ENCODE measurements at regions not wholly inside any gene's neighbourhood (a gene's known extent, or its start where the extent isn't known, plus 50 kb on each side); places are given as distances from the start of the nearest gene placed in this dataset.
A peak's percentile ranks its signal among the peaks of the same experiment; 100 is the strongest.
"Not testable (repeated sequence)": the region's sequence is repeated elsewhere in the genome, so short reads cannot be mapped to it uniquely, and the experiment has no call there.

DNA sequence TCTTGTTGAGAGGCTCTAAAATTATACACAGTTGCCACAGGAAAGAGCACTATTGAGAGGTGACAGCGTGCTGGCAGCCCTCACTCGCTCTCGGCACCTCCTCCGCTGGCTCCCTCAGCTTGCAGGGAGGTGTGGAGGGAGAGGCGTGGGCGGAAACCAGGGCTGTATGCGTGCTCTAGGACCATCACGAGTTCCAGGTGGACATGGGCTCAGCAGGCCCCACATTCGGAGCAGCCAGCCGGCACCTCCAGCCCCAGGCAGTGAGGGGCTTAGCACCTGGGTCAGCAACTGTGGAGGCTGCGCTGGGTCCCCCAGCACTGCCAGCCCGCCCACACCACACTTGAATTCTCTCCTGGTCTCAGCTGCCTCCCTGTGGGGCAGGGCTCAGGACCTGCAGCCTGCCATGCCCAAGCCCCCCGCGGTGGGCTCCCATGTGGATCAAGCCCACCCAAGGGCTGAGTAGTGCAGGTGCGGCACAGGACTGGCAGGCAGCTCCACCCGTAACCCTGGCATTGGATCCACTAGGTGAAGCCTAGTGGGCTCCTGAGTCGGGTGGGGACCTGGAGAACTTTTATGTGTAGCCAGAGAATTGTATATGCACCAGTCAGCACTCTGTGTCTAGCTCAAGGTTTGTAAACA lies 460.6 kb upstream of the ALCAM start:
- DNase-seq, result no peak

DNA sequence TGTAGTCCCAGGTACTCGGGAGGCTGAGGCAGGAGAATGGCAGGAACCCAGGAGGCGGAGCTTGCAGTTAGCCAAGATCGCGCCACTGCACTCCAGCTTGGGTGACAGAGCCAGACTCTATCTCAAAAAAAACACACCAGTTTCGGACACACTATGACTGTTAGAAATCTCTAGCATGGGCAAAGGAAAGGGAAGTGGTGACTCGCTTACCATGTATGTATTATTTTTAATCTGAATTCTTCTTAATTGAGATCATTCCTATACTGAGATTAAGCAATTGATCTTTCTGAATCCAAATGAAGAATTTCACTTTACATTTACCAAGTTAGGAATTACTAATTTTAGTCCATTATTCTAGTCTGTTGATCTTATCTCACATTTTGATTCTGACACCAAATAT lies 459.2 kb upstream of the ALCAM start:
- DNase-seq, result peak; percentile 87

DNA sequence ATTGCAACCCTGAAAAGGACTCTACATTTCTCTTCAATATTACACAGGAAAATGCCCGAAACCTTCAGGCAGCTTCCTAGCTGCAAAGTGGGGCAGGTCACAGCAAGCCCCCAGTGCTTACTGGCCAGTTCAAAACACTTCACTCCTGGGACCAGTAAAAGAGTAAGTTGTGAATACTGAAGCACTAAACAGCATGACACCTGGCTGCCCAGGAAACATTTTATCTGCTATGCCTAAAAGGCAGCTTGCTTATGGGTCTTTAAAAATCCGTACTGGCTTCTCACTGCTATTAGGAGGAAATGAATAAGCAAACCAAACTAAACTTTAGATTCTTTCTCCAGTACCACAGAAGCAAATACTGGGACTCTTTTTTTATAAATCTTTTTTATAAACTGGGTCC lies 457.9 kb upstream of the ALCAM start:
- DNase-seq, result no peak

DNA sequence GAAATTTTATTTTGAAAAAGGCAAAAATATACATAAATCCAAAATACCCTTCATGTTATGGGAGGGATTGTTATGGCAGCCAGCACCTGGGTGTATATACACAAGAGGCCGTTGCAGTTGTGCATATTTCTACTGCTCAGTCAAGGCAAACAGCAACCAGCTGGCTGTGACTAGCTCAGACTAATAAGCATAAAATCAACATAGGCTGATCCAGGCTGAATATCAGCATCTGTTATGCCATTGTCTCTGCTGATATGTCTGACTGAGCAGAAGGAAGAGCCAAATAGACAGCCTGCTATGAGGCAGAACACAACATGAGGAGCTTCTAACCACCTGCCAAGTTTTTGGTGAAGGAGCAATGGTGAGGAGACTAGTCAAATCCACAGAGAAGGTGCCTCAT lies 457.5 kb upstream of the ALCAM start:
- DNase-seq, result peak; percentile 74

DNA sequence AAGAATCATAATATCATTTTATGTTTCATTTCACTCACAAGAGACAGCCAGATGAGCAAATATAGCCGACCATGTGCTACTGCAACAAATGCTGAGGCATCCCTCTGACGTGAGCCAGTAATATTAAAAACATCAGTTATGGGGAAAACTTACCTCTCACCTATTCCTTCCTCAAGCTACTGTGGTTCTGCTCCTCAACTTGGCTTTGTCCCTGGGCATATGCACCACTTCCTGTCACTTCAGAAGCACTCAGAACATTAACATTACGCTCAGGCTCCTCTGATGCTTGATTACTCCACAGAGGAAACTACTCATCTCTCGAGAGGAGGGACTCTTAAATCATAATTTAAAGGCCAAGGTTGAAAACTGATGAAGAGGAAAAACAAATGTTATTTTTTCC lies 457.0 kb upstream of the ALCAM start:
- DNase-seq, result peak; percentile 25

DNA sequence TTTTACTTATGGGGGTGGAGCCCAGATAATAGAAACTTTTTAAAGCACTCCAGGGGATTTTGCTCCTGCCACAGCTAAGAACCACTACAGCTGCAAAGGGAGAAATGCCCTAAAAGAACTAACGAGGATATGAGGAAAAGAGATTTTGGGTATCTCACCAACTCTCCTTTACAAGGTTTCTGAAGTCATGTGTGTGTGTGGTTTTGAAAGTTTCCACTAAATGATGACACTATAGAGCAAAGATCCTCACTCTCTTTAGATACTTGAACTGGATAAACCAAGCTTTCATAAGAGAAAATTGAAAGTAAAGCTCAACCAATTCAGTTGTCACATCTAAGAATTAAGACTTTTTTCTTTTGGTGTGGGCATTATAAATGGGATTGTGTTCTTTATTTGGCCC lies 455.3 kb upstream of the ALCAM start:
- DNase-seq, result no peak

DNA sequence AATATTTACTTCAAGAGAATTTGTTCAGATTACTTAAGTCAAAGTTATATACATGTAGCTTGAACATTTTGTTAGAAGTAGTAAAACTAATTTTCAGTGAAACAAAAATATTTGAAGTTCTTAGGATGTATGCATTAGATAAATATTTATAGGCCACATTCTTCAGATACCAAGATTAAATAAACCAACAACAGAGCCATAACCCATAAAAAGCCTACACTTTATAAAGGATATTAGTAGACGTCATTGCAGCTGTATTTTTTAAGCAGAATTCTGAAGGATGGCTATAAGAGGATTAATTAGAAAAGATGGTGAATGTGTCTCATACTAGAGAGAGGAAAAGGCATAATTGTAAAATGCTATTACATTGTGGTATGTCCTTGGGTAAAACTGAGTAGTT lies 449.7 kb upstream of the ALCAM start:
- DNase-seq, result no peak

DNA sequence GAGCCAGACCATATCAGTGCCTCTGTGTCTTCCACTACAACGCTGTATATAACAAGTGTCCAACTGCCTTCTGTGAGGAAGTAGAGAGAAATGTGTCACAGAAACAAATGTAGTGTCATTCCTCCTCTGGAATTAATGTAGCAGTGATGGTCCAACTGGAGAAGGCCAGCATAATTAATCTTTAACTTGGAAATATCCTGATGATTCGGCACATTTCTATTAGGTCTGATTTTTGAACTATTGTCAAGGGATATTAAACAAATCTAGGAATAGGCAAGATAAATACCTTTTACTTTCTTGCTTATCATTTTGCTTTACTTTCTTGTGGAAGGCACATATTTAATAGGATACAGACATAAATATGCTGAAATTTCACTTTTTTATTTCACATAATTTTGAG lies 446.2 kb upstream of the ALCAM start:
- DNase-seq, result no peak

DNA sequence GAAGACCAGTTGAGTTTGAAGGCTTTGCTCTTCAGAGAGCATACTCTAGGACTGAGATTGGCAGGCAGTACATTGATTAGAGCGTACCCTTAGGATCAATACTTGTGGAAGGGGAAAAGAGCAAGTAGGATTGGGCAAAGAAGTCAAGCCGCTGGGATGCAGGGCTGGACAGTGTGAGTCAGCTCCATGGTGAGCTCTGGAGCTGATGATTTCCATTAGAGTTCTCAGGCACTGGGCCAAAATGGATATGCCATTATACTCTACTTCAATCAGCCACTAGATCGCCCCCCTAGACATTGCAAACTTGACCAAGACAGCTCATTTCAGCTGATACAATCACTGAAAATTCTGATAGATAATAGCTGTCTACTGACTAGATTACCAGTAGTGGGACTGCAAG lies 432.7 kb upstream of the ALCAM start:
- peak; percentile 35 for DNase-seq

DNA sequence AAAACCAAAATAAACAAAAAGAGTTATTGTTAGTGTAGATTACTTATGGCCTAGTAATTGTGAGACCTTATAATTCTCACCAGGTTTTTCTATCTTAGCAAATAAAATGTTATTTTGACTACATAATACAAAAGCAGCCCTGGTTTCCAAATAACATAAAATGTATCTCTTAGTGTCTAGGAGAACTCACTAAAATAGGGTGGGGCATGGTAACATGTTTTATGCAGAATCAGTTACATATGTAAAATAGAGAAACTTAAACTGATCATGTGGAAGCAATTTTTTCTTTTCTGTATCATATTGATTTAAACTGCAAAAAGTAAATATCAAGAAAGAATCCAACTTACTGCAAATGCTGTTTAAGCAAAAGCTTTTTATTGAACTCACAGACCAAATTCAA lies 431.1 kb upstream of the ALCAM start:
- no peak for DNase-seq

DNA sequence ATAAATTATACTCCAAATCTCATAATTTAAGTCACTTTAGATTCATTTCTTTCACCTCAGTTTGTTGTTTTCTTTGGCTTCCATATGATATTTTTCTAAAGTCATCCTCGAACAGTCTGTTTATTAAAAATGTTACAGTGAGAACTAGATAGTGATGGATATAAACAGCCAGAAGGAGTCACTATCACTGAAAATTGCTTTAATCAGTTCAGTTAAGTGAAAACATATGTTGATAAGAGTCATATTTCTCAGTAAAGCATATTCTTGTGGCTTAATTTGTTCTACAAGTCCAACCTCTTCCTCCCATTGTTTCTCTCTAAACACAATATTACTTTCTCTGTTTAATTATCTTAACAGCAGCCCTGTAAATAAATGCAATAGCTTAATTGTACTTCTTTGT lies 427.5 kb upstream of the ALCAM start:
- DNase-seq, result no peak

DNA sequence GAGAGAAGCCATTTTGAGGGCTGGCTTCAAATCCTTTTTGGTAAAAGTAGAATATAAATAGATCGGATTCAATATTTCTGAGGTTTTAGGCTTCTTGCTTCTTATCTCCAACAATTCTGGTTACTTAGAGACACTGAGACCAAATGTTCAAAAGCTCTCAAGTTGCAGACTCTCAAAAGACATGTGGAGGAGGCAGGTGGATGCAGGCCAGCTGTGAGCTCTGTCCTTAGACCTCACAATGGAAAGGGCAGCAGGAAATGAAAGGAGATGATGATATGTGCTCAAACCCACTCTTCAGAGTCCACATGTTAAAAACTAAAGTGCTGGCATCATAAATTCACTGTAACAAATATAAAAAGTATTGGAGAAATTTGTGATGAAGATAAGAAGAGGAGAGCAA lies 424.9 kb upstream of the ALCAM start:
- no peak for DNase-seq

DNA sequence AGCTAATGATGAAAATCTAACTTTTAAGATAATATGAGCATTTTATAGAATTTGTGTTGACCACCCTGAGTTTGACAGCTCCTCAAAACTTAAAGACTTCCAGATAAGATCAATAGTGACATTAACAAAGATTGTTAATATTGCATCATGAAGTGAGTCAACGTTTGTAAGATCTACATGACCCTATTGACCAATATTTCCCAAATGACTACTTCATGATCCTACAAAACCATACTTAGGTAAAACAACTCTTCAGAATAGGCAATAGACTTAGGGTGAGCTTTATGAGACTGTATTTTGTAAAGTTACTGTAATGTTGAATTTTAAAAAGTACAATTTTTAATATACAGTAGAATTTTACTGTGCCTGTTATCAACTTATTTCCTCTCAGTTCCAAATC lies 422.7 kb upstream of the ALCAM start:
- no peak for DNase-seq

DNA sequence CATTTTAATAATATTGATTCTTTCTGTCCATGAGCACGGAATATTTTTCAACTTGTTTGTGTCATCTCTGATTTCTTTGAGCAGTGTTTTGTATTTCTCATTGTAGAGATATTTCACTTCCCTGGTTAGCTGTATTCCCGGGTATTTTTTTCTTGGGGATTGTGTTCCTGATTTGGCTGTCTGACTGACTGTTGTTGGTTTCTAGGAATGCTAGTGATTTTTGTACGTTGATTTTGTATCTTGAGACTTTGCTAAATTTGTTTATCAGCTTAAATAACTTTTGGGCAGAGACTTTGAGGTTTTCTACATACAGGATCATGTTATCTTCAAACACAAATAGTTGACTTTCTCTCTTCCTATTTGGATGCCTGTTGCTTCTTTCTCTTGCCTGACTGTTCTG lies 418.8 kb upstream of the ALCAM start:
- peak; percentile 74 for DNase-seq

DNA sequence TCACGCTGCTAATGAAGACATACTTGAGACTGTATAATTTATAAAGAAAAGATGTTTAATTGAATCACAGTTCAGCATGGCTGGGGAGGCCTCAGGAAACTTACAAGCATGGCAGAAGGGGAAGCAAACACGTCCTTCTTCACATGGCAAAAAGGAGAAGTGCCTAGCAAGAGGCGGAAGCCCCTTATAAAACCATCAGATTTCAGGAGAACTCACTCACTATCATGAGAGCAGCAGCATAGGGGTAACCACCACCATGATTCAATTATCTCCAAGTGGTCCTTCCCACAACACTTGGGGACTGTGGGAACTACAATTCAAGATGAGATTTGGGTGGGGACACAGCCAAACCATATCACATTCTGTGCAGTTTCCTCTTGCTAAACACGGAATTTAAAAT lies 416.9 kb upstream of the ALCAM start:
- DNase-seq, result not testable (repeated sequence)

DNA sequence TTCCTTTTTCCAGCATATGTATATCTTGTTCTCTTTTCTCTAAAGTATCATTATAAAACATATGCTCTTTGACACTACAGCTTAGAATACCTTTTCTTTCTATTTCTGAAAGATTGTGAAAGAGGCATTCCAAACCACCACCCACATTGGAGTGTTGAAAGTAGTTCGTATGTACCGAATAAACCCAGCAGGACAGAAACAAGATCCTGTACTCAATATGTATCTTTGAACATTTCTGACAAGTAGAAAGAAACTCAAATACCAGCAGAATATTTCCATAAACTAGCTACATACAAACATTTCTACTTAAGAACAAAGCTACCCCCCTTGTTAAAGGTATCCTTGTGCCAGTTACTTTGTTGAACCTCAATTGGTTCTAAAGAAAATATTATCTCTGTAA lies 415.3 kb upstream of the ALCAM start:
- peak; percentile 54 for DNase-seq

DNA sequence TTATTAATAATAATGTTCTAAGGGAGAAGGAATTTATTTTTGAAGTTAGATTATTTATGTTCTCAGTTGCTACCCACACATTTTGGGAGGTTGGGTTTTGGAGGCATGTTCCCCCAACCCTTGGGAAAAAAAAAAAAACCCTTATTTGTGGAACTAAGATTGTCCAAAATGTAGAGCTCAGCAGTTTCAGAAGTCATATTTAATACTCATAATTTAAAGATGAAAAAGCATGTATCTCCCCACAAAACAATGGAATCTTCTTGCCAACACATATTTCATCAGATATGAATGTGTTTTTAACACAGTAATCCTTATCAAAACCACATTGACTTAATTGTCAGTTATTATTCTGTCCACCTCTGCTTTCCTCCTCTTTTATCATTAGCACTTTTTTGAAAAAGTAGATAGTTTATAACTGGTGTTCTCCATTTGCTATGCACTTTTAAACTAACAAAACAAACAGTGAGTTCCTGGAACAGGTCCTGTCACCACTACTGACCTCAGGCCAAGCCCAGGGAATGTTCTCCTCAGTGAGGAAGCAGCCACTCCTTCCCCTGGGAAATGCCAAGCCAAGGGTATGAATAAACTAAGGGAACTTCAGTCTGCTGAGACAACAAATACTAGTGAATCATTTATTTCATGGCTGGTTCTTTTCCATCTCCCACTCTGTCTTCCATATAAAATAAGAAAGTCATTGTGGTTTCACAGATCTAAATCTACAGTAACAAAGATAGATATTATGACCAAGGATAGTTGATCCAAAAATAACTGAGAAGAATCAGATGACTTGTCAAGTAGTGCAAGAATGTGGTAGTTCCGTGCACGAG lies 414.4 kb upstream of the ALCAM start:
- DNase-seq, result peak; percentile 88

DNA sequence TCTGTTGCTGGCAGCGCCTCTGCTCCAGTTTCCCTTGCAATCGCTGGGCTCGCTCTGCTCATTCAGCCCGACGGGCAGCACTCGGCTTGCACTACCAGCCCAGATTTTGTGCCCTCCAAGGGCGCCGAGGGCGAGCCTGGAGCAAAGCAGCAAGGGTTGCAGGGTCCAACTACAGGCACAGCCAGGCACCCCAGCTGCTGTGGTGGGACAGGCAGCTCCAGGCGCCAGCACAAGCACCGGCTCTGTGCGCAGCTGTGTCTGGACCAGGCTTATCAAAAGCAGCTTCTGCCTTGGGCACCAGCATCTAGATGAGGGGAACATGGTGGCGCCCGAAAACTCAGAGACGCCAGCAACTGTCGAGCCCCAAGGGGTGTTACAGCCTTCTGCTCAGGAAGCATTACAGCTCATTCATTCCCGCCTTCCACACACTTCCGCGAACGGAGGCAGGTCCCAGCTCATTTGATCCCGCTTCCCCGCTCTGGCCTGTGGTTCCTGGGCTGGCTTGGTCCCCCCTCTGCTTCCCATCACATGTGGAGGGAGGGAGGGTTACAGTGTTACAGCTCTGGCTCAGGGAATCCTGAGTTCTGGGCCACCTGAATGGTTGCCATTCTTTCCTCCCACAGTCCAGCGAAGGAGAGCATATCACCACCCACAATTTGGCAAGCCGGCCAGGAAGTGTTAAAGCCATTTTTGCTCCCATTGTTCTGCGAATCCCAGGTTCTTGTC lies 409.9 kb upstream of the ALCAM start:
- no peak for DNase-seq

DNA sequence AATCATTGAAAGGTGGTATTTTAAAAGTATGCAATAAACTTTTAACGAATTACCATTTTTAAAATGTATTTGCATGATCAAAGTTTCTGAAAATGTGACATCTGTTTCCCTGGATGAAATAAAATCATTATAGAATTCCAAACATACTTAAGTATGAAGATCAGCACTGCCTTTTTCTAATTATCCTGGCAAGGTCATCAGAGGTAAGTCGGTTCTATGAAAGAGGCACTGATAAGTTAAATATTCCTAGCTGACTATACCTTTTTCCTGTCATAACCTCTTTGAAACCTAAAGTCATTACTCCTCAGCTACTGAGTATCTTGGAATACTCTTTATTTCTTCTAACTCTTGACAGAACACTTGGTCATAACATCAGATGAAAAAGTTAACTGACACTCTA lies 406.1 kb upstream of the ALCAM start:
- peak; percentile 55 for DNase-seq

DNA sequence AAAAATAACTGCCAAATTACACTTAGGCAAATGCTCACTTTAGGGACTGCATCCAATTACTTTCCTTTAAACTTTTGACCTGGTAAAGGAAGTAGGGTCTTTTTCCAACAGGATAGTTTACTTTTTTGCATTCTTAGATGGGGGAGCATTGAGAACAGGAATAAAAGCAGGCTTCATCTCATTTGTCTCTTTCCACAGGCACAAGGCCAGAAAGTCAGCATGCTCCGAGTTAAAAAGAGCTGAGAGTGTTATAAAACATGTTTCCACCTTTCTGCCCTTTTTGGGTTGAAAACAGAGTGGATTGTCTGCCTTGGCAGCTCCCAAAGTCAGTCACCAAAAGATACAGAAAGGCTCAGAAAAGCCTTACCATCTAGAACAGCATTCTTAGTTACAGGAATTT lies 404.9 kb upstream of the ALCAM start:
- peak; percentile 39 for DNase-seq

DNA sequence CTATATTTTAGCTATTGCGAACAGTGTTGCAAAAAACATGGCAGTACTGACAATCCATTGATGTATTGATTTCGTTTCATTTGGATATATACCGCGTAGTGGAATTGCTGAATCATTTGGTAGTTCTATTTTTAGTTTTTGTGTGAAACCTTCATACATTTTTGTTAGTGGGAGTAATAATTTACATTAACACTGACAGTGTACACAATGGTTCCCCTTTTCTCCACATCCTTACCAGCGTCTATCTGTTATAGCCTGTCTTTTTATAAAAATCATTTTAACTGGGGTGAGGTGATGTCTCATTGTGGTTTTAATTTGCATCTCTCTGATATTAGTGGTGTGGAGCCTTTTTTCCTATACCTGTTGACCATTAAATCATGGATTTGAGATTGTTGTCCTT lies 392.4 kb upstream of the ALCAM start:
- no peak for DNase-seq

DNA sequence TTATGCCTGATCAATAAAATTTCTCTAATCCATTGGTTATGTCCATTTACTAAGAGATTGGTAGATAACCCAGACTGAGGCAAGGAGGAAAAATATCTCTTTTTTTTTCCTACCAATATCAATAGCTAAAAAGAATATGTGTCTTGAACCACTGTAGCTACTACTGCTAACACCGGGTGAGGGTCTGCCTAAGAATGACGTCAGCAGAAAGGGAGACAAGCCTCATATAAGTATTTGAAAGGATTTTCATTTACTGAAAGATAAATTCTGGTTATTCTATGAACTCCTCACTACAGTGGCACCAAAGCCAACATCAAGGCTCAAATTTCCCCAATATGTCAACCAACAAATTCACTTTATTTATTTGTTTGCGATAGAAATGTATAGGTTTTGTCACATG lies 389.0 kb upstream of the ALCAM start:
- DNase-seq, result no peak

DNA sequence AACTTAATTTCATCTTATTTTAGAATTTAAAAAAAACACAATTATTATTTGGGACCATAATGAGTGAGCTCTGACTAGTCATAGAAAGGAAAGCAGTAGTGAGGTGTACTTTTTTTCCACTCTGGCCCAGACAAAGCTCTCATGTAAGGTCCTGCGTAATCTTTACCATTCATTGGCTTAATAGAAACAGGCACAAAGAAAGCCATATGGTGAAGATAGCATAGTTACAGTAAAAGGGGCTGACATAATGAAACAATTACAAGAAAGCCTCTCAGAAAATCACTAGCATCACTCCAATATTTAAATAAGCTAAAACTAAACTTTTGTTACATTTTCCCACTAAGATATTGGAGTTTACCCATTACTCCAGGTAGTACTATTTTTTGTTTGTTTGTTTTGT lies 384.6 kb upstream of the ALCAM start:
- DNase-seq, result no peak

DNA sequence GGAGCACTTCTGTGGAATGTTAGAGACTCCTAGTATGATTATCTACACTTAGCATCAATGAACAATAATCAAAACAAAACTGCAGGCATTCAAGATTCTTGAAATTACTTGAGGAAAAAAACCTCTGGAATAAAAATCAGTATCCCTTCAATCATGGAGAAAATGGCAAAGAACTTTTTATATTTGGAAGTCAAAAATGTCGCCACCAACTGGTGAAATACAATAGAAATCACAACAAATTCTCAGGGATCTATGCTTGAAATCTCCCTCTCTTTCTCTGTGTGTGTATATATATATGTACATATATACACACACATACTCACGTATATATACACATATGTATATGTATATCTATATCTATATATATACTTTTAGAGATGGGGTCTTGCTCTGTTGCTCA lies 378.9 kb upstream of the ALCAM start:
- DNase-seq, result no peak
